SHP77 (cell line): ENCODE measurements at regions not wholly inside any gene's neighbourhood (a gene's known extent, or its start where the extent isn't known, plus 50 kb on each side); places are given as distances from the start of the nearest gene placed in this dataset.

Experiments
- DNase-seq, 2 experiments: peaks; one replicate each; lab custom pipeline; 2025; lab: John Stamatoyannopoulos, UW

DNA sequence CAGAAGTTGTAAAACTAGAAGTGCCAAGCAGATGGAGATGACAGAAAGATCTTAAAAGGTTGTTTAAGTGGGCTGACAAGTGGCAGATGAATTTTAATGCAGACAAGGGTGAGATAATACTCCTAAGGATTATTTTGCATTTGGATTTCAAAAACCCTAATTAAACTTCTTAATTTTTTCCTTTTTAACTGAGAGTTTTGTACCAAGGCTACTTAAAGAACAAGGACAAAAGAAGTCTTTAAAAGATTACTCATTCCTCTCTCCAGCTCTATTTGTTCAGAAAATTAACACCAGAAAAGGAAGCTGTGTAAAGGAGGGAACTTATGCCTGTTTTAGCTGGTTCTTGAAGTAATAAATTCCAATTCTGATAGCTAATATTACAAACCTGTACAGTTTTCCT, 275.4 kb downstream of the ETNK1 start:
- DNase-seq: no peak

DNA sequence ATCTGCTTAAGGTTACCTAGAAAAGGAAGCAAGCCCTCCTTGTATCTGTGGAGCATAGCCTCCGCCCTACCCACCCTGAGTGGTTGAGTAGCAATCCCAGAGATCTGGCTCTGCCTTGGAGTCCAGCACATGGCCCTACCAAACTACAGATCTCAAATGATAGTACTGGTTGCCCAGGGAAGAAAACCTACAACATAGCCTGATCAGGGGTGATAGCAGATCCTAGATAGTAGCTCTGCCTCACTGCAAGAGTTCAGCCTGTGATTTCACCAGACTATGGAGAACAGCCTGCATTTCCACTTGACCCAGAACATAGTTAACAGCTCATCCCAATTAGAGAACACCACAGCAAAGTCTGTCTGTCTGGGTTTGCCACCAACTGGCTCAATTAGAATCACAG, 279.5 kb downstream of the ETNK1 start:
- no peak for DNase-seq

DNA sequence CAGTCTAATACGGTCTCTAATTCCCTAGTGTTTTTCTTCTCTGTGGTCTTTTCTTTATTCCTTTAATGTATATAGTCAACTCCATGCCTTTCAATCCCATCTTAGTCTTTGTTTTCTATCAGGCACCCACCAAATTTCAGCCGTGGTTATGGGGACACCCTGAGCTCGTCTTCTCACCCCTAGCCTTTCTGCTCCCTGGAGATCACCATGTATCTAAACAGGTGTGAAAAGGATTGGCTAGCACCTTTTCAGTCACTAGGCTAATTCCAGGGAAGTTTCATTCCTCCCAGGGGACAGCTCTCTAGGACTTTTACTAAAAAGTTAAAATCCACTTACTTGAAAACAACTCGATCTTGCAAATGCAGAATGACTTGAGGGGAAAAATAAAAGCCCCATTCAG, 291.3 kb downstream of the ETNK1 start:
- no peak for DNase-seq

- no peak for DNase-seq
Measured at GRCh38 chr12:22916815-22917214, 291.8 kb downstream of the ETNK1 start.

GRCh38 chr12:22919883-22920282, 294.9 kb downstream of the ETNK1 start:
- no peak for DNase-seq

DNA sequence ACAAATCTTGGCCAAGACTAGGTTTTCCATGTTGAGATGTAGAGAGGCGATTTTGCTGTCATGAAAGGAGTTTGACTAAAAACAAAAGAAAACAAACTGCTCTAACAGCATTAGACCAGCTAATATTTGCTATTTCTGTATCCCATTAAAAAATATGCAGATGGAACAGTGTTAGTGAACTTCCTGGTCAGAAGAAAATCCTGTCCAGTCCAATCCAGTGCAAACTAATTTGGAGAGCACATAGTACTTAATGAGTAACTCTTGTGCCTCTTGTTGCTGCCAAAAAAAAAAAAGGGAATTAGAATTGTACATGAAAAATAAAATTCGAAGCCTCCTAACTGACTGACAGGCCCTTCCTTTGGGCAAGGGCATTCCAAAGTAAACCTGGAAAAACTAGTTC, 298.8 kb downstream of the ETNK1 start:
- DNase-seq: no peak

- DNase-seq: no peak
Measured at GRCh38 chr12:22924391-22924790, 299.4 kb downstream of the ETNK1 start.

- no peak for DNase-seq
Measured at GRCh38 chr12:22925623-22926022, 300.7 kb downstream of the ETNK1 start.

- DNase-seq: no peak
Measured at GRCh38 chr12:22932431-22932830, 307.5 kb downstream of the ETNK1 start.

DNA sequence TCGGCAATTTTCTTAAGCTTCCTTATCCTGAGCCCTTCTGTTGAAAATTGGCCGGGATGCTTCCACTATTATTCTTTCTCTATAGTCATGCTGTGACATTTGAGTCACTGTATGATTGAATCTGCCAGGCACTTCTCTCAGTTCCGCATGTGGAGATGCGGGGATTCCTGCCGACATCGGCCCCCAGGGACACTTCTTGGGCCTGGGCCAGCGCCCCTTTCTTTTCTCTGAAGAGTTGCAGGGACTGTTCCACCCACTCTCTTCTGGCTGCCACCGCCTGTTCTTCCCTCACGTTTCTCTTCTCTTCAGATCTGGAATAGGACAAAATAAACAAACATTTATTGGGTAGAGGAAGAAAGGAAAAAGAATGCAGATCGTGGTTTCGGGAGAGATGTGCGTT, 310.1 kb downstream of the ETNK1 start:
- no peak for DNase-seq

DNA sequence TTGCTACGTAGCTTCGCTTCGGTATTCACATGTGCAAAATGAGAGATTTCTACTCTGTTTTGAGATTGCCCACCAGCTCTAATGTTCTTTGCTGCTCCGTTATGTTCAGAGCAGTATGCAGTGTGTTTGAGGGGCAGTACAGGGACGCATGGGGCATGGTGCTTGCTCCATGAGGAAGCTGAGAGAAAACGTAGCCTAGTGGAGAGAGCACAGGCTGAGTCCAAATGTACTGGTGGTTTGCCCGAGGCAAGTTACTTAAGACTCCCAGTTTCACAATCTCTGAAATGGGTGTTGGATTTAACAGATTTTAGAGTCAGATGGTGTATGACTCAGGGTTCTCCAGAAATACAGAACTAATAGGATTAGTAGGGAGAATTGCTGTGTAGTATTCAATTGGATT, 310.5 kb downstream of the ETNK1 start:
- DNase-seq: no peak

GRCh38 chr12:22938323-22938722, 313.4 kb downstream of the ETNK1 start:
- no peak for DNase-seq

DNA sequence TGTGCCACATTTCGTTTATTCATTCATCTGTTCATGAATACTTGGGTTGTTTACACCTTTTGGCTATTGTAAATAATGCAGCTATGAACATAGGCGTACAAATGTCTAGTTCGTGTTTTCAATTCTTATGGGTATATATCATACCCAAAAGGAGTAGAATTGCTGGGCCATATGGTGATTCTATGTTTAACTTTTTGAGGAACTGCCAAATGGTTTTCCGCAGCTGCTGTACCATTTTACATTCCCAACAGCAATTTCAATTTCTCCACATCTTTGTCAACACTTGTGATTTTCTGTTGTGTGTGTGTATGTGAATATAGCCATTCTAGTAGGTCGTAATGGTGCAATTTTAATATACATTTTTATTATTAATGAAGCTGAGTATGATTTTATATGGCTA, 326.2 kb downstream of the ETNK1 start:
- DNase-seq: no peak

DNA sequence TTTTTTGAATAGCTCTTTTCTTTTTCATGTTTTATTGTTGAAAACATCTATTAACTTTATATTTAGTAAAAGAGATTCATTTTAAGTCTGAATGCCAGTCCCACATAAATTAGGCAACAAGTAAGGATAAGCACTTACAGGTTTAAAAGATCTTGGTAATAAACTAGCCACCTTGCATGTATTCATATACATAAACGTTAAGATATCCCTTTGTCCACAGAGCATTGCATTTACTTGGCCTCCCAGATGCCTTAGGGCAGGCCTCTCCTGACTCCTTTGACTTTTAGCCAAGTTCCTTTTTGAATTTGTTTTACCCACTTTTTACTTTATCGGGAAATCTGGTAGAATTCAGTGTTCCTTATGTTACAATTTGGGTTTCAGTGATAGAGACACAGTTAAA, 331.7 kb downstream of the ETNK1 start:
- no peak for DNase-seq

DNA sequence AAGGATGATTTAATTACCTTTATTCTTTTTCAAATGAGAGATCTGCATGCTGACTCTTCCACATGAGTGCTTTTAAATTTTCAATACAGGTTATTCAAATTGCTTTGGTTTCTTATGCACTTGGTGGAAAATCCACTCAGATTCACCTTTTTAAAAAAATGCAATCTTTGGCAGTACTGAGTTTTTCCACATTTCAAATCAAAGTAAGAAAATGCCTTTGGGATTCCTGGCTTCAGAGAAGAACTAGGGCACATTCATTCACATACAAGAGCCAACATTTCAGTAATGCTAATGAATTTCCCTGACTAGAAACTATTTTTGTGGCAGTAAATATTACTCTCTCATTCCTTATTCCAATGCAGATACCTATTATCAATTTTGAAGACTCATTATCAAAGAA, 342.2 kb downstream of the ETNK1 start:
- no peak for DNase-seq

- DNase-seq: no peak
Measured at GRCh38 chr12:22969521-22969920, 344.6 kb downstream of the ETNK1 start.

GRCh38 chr12:22971247-22971646, 346.3 kb downstream of the ETNK1 start:
- no peak for DNase-seq

DNA sequence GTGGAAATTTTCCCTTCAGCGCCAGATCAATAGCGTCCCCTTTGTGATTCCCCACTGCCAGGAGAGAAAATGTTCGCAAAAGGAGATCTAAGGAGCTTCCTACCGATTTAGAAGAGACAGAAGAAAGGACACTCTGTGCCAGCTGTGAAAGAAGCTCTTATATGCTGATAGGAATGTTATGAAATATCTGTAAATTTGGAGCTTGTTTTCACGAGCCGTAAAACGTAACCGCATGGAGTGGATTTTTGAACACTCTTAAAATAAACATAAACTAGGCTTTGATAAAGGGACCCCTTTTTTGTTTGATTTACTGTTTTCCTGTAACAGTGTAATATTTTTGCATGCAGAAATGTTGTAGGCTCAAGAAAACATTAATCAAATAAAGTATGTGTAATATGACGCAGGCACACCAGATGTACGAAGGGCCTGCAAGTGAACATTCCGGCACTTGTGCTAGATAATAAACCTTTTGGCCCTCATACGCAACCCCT, 346.8 kb downstream of the ETNK1 start:
- no peak for DNase-seq

- no peak for DNase-seq
Measured at GRCh38 chr12:22974865-22975264, 349.9 kb downstream of the ETNK1 start.

- DNase-seq: no peak
Measured at GRCh38 chr12:22978962-22979361, 354.0 kb downstream of the ETNK1 start.

- DNase-seq: no peak
Measured at GRCh38 chr12:22979854-22980469, 355.0 kb downstream of the ETNK1 start.

DNA sequence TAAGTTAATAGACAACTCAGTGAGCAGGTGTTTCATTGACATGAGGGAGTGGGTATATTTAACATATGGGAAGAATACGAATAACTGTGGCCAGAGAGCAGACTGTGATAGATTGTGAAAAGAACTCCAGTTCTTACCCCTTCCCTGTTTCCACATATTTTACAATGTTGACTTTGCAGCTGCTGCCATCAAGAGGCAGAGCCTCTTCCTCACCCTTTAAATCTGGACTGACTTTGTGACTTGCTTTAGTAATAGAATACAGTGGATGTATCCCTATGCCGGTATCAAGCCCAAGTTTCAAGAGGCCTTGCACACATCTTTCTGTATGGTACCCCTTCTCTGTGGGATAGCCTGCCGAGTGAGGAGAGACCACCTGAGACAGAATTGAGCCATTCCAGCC, 356.7 kb downstream of the ETNK1 start:
- no peak for DNase-seq

DNA sequence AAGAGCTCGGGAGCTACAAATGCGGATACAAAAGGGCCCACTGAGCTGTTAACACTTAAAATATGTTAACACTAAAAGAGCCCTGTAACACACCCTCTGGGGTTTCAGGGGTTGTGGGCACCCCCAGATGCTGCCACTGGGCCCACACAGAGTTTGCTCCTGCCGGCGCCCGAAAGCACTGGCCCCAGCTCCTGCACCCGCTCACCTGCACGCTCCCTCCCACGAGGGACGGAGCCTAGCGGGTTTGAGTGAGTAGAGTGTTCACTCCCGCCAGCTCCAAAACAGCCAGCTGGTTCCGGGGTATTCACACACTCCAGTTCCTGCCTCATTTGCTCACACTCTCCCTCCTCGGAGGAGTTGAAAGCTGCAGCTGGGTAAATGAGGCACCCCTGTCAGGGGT, 357.7 kb downstream of the ETNK1 start:
- peak in 1 of 2 experiments; percentile 44 for DNase-seq

DNA sequence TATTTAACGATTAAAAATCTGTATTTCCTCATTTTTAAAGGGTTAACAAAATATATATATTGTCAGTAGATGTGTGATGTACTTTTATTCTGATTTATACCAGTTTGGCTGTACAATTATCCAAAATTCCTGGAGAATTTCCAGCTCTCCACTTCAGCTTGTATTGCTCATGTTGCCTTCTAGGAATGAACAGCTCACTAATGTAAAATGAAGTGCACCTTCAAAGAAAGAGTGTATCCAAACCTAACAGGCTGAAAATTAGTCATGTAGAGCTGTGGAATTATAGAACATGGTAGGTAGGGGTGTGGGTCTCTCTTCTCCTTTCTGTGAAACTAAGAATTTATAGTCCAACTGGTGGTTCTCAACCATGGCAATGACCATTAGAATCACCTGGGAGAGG, 362.0 kb downstream of the ETNK1 start:
- DNase-seq: no peak

GRCh38 chr12:22990501-22990900, 365.5 kb downstream of the ETNK1 start:
- no peak for DNase-seq
